HuH-7 (cell line): ENCODE measurements at regions not wholly inside any gene's neighbourhood (a gene's known extent, or its start where the extent isn't known, plus 50 kb on each side); places are given as distances from the start of the nearest gene placed in this dataset.

ENCODE experiments used
- DNase-seq: peaks from one replicate; pipeline ENCODE4 v3.0.0; 2011; ENCODE audit warnings: low spot score

DNA sequence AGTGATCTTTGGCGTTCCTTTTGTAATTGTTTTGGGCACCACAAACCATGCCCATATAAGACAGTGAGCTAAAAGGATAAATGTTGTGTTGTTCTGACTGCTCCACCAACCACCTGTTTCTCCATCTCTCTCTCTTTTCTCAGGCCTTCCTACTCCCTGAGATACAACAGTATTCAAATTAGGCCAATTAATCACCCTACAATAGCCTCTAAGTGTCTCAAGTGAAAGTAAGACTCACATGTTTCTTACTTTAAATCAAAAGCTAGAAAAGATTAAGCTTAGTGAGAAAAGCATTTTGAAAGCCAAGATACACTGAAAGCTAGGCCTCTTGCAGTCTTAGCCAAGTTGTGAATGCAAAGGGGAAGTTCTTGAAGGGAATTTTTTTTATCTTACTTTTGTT lies 268.8 kb upstream of the NREP start:
- no peak for DNase-seq

GRCh38 chr5:112024769-112025168 lies 267.8 kb upstream of the NREP start:
- DNase-seq = no peak

GRCh38 chr5:112024221-112024620 lies 267.2 kb upstream of the NREP start:
- no peak for DNase-seq

- DNase-seq = no peak
Measured at GRCh38 chr5:112023766-112024165, 266.8 kb upstream of the NREP start.

- no peak for DNase-seq
Measured at GRCh38 chr5:112018846-112019245, 261.9 kb upstream of the NREP start.

- DNase-seq = no peak
Measured at GRCh38 chr5:112016980-112017379, 260.0 kb upstream of the NREP start.

GRCh38 chr5:112014783-112015395 lies 257.9 kb upstream of the NREP start:
- no peak for DNase-seq

DNA sequence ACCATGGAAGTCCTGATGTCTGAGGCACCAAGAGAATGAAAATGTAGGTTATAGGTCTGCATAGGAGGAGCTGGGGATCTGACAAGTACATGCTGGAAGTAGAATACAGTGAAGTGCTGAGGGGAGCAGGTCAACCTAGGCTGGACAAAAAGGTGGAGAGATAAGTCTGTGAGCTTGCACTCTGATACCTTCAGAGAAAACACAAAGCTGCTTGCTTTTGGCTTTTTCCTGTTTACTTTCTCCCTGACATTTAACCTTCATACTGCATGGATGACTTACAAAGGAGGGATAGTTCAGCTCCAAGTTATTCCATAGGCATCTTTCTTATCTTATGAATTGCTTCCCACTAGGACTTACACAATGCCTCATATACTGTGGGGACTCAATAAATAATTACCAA lies 256.7 kb upstream of the NREP start:
- peak; percentile 2 for DNase-seq

- DNase-seq = no peak
Measured at GRCh38 chr5:112012104-112012503, 255.1 kb upstream of the NREP start.

DNA sequence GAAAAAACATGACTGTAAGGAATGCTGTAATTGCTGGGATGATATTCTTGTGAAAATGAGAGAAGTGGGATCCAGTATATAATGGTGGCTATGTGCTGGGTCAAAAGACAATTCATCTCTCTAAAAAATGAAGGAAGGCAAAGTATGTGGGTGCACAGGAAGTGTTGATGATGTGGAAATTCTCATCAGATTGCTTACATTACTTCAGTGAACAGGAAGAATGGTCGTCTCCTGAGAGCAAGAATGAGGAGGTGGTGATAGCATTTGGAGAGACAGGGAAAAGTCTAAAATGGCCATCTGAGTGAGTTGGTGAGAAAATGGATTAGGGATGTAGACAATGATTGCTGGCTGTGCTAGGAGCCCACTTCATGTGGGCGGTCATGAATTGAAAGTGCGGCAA lies 253.5 kb upstream of the NREP start:
- no peak for DNase-seq

GRCh38 chr5:112006721-112007120 lies 249.7 kb upstream of the NREP start:
- DNase-seq = no peak

GRCh38 chr5:112005623-112005930 lies 248.6 kb upstream of the NREP start:
- DNase-seq = no peak

- DNase-seq = no peak
Measured at GRCh38 chr5:112004867-112005622, 248.1 kb upstream of the NREP start.

- no peak for DNase-seq
Measured at GRCh38 chr5:112002376-112002775, 245.4 kb upstream of the NREP start.

- no peak for DNase-seq
Measured at GRCh38 chr5:111999286-111999685, 242.3 kb upstream of the NREP start.

DNA sequence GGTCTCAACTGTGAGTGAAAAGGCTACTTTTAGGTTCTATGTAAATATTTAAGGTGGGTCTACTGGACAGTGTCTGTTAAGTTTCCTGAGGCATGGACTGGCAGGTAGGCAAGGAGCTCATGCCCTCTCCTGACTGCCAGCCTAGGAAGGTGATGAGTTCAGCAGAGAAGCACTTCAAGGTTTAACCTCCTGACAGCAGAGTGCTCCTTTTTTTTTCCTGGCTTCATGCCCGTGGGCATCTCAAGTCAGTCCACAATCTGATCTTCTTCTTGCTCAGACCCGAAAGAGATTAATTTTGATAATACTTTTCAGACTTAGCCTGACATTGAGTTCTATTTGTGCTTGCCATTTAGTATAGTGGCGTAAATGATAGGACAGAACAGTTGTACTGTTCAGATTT lies 241.9 kb upstream of the NREP start:
- DNase-seq = no peak

DNA sequence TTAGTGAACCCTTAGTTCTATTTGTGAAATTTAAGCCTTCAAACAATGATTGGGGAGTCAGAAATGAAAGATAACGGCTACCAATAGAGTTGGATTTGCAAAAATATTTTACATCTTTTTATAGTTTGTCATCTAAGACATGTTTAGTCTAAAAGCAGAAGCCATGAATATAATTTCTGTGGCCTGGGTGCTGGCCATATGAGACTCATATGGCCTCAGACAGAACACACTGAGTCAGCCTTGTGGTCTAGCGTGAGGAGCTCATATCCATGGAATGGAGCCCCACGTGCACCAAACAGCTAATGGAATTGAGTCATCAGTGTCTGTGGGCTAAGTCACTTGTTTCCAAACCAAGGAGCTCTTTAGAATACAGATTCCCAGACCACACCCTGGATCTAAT lies 240.7 kb upstream of the NREP start:
- DNase-seq = no peak

- DNase-seq = no peak
Measured at GRCh38 chr5:111997308-111997707, 240.3 kb upstream of the NREP start.

DNA sequence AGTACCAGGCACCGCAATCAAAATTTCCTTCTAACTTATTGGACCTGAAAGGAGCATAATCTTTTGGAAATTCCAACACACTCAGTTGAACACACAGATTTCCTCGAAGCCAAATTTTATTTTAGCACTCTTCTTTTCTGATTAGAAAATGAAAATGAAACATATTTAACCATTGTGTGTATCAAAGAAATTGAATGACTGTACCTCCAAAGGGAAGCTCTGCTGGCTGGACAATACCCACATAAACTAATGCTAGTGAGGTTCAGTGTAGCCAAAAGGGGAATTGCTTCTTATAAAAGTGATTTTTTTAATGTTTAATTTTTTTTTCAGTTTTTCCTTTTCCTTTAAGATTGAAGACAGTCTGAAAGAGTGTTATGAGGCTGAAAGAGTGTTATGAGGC lies 239.6 kb upstream of the NREP start:
- DNase-seq = no peak

DNA sequence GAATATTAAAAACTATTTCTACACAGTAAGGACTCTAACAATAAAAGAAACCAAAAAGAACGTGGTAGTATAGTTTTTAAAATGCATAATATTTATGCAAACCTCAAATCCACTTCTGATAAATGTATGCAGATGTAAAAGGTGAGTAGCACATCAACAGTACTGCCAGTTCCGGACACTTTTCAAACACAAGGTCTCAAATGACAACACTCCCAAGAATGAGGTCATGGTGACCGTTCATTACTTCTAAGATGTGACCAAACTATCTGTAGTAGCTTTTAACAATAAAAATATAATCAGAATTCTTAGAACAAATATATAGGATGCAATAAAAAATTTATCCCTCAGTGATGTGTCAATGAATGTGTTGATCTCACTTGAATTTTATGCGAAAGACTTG lies 238.7 kb upstream of the NREP start:
- DNase-seq = no peak

DNA sequence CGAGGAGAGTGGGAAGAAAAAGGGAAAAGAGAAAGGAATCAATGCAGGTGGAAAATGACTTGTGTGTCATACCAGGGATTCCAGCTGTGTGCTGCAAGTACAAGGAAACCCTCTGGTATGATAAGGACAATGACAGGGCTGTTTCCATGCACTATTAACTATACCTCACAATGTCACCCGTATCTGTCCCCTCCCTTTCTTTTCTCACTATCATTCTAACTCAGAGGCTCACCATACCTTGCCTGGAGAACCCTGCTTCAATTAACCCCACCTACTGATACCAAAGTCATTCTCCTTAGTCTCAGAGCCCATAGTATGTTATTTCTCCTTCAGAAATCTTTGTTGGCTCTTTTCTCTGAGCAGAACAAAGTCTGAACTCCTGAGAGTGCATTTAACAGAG lies 236.2 kb upstream of the NREP start:
- no peak for DNase-seq

- DNase-seq = no peak
Measured at GRCh38 chr5:111984044-111984443, 227.1 kb upstream of the NREP start.

DNA sequence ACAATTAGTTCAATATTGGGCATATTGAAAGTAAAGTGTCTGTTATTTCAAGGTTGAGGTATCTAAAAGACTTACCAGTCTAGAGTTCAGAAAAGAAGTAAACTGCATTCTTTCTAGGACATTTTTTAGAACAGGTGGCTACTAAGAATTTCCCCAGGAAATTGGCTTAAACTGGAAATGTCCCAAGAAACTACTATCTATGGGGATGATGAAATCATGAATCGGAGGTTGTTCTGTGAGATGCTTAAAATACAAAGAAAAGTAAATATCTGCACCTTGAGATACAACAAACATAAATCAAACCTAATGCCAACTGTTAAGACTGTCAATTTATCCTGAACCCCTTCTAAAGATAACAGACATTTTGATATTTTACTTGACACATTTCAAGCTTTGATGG lies 226.5 kb upstream of the NREP start:
- no peak for DNase-seq

DNA sequence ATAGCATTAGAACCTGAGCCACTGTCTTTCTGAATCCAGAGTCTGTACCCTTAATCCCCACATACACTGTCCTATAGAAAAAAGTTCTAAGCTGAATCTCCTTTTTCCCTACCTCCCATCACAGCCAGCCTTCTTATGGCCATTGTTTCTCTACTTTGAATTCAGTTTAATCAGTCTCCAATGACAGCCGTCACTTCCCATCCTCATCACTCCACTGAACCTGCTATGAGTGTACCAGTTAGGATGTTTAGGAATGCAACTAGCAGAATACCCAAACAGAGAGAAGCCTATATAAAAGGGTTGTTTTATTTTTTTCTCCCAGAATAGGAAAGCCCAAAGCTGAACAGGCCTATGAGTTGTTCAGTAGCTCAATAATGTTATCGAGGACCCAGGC lies 220.4 kb upstream of the NREP start:
- no peak for DNase-seq
